ENCODE measurements at regions not wholly inside any gene's neighbourhood (a gene's known extent, or its start where the extent isn't known, plus 50 kb on each side); places are given as distances from the start of the nearest gene placed in this dataset.

DNA sequence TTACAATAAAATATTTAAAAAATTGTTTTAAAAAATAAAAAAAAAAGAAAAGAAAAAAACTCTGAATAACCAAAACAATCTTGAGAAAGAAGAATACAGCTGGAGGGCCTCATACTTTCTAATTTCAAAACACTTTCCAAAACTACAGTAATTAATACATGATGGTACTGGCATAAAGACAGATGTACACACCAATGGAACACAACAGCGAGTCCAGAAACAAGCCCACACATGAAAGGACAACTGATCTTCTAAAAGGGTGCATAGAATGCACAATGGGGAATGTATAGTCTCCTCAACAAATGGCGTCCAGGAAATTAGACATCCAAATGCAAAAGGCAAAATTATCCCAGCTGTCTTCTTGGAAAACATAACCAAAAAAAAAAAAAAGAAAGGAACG, 99.6 kb downstream of the LURAP1L start:
- no peak for DNase-seq

DNA sequence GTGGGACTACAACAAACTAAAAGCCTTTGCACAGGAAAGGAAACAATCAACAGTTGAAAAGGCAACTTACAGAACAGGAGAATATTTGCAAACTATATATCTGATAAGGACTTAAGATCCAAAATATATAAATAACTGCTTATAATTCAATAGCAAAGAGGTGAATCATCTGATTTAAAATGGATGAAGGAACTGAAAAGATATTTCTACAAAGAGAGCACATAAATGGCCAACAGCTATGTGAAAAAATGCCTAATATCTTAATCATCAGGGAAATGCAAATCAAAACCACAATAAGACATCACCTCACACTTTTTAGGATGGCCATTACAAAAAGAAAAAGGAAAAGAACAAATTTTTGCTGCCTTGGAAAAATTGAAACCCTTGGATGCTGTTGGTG, 100.4 kb downstream of the LURAP1L start:
- DNase-seq, result no peak

DNA sequence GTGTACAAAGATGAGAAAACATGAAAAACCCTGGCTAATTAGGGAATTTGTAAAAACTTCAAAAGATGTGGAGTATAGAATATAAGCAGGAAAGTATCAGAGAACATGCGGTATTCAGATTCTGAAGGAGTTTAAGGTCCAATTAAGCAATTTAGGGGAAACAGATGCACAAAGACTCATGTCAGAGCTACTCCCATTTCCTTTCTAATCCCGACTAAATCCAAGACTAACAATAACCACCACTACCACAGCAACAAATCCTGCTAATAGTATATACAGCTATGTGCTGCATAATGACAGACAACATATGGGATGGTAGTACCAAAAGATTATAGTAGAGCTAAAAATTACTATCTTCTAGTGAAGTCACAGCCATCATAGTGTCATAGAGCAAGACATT, 102.1 kb downstream of the LURAP1L start:
- no peak for DNase-seq

DNA sequence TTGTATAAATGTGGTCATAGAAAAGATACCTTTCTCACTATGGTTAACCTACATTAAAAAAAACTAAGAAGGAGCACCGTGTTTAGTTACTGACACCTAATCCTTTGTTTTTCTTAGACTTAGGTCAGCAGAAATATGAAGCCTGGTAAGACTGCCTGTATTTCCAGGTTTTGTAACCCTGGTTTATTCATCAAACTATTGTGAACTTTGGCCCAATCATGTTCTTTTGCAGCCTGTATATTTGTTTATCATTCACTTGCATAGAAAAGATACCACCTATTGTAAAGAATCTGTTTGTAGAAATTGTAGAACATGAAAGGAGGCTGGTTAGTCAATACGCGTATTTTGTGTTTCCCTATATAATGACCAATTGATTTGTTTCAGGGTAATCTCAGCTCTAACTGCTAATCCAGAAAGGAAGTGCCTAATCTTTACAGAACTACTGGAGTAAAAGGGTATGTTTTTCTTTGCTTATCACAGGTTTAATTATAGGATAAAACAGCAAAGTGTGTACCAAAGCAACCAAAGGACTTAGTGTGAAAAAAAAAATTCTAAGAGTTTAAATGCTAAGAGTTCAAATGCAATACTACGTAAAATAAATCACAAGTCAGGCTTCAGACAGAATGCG, 103.6 kb downstream of the LURAP1L start:
- no peak for DNase-seq

DNA sequence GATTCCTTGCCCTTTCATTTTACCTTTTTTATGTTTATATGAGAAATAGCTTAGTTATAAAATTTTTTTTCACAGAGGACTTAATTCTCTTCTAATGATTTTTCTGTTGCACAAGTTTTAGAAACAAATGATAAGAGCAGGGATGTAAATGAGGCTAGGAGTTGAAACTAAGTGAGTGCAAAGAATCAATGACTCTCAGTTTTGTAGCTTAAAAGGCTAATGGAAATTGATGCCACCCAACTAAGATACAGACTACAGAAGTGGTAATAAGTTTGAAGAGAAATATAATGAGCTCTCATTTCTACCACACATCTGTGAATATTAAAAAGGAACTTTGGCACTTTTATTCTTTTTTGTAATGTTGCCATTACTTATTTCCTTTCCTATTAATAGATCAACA, 105.1 kb downstream of the LURAP1L start:
- DNase-seq, result no peak

DNA sequence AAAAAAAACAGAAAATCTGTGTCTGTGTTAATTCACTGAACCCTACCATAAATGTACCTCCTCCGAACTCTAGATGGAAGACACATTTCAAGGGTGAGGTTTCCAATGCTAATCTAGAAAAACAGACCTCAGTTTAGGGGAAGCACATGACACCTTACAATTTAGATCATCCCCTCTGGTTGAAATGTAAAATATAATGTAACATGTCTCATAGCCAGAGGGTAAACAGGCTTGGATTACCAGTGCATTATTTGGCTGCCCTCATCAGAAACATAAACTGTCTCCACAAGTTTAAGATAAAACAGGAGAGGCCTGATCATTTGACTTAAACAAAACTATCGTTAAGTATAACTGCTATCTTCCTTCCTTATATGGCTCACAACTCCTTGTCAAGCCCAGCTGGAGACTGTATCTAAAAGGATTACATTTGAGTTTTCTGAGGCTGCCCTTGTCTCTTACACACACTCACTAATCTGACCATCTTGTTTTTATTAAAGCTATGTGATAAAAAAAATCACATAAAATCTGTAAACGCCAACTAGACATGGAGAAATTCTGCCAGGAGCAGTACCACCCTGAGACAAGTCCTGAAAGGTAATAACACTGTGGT, 105.7 kb downstream of the LURAP1L start:
- peak; percentile 12 for DNase-seq

DNA sequence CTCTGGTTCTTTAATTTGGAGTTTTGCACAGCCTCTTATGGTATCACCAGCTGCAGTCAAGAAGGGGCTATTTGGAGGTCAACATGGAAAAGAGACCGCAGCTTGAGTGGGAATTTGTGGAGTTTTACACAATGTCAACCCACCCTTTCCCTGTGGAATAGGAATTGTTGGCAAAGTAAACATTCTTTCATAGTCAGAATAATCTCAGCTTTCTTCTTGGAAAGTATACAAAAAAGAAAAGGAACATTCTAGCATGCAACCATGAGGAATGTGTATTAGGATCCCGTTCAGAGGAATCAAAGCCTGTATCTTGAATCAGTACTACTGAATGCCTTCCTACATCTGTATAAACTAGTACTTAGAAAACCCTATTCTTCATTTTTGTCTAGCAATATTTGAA, 107.6 kb downstream of the LURAP1L start:
- DNase-seq, result no peak

DNA sequence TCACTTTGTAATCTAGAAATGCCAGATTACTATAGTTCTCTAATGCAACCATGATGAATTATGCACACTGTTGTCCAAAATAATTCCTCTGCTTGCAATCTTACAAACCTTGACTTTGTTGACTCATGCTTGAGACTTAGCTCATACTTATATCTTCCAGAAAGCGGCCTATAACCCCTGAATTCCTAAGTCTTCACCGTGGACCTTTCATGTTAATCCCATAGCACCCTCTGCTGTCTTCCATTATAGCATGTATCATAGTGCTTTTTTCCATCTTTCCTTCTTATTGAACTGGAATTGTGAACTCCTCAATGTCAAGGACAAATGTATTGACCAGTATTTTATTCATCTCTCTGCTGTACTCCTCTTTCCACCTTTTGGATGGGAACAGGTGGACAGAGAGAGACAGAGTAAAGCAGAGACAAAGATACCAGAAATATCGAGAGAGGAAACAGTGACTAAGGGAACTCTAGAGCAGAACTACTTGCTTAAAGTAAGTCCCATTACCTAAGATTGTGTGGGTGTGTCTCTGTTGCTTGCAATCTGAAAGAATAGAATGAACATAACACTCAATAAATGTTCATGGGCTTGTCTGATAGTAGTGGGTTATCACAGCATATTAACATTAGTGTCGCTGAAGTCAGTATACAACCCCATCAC, 110.0 kb downstream of the LURAP1L start:
- peak; percentile 75 for DNase-seq

DNA sequence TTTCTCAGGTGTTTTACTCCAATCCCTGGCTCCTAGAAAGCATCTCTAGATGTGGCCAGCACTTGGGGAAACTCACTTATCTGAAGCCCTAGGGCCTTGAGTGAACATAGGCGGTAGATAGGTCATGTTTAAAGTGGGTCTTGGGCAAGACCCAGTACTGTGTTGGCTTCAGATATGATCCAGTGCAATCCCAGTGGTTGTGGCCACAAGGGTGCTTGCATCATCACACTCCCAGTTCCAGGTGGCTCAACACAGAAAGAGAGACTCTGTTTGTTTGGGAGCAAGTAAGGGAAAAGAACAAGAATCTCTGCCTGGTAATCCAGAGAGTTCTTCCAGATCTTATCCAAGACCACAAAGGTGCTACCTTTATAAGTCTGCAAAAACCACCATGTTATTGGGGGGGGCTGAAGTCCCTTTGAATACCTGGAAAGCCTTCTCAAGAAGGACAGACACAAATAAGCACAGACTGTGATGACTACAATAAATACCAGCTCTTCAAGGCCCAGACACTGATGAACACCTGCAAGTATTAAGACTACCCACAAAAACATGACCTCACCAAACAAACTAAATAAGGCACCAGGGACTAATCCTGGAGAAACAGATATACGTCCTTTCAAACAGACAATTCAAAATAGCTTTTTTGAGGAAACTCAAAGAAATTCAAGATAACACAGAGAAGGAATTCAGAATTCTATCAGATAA, 114.7 kb downstream of the LURAP1L start:
- DNase-seq, result no peak

DNA sequence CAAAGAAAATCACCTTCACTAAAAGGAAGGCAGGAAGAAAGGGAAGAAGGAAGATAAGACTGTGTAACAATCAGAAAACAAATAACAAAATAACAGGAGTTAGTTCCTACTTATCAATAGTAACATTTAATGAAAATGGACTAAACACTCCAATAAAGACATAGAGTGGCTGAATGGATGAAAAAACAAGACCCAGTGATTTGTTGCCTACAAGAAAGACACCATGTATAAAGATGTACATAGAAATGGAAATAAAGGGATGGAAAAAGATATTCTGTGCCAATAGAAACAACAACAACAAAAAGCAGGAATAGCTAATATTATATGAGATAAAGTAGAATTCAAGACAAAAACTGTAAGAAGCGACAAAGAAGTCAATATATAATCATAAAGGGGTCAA, 116.8 kb downstream of the LURAP1L start:
- no peak for DNase-seq

DNA sequence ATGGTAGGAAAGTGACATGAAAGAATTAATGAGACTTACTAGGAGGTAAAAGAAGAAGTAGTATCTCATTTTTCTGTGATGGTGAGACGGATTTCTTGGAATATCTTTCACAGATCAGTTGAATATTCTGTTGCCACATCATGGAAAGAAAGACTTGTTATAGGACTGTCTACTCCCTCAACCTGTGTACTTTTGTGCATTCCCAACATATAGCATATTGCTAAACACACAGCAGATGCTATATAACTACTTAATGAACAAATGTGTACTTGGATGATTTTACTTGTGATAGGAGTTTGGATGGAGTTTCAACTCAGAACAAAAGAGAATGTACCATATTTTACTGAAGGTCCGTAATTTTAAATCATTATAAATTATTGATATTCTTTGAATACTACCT, 128.5 kb downstream of the LURAP1L start:
- no peak for DNase-seq

DNA sequence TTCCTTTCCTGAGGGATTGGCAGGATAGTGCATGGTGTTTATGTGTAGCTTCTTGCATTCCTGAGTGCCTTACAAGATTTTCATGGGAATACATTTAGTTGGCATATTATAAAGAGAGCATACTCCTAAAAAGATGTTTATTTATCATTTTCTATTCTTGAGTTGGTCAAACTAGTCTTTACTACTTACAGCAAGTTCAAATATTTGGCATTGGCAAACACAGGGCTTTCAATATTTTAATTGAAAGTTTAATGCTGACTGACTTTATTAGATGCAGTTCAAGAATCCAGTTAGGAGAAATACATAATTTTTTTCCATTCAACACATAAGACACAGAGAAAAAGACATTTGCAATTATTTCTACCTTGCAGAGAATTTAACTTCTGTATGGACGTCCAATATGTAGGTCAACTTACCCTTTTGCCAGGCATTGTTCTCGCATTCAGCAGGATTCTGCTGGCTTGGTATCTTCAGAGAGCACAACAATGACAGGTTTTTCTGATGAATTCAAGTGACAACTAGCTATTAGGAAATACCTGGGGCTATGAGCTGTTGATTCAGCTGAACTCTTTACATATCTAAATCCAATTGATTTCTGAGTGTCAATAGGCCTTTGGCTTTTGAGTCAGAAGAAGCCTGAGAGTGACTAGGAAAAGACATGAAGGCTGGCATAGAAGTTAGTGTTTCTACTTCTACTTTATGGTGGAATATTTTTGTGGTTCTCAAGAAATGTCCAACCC, 129.6 kb downstream of the LURAP1L start:
- no peak for DNase-seq

DNA sequence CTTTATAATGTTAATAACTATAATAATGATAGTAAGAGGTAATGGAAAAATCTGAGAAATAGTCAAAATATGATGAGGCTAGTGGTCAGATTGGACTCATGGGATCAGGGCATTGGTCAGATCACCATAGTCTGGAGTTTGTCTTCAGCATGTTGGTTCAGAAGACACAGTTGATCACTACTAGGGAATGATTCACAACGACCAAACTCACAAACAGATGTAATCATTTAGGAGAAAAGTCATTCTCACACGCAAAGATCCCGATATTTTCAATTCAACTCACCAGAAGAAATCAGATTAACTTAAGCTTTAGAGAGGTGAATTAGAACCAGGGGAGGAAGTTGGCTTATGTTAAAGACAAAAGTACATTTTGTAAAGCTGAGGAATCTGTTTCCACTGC, 131.8 kb downstream of the LURAP1L start:
- DNase-seq, result no peak

DNA sequence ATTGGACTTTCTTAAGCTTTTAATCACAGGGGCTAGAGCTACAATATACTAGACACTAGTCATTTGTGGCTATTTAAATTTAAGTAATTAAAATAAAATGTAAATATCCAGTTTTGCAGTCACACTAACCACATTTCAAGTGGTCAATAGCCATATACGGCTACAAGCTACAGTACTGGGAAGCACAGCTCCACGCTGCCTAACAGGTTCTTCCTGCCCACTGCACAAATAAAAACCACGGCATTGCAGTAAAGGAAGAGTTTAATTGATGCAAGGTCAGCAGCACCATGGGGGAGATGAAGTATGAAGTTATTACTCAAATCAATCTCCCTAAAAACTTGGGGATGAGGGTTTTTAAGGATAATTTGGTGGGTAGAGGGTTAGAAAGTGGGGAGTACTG, 134.1 kb downstream of the LURAP1L start:
- DNase-seq, result no peak

DNA sequence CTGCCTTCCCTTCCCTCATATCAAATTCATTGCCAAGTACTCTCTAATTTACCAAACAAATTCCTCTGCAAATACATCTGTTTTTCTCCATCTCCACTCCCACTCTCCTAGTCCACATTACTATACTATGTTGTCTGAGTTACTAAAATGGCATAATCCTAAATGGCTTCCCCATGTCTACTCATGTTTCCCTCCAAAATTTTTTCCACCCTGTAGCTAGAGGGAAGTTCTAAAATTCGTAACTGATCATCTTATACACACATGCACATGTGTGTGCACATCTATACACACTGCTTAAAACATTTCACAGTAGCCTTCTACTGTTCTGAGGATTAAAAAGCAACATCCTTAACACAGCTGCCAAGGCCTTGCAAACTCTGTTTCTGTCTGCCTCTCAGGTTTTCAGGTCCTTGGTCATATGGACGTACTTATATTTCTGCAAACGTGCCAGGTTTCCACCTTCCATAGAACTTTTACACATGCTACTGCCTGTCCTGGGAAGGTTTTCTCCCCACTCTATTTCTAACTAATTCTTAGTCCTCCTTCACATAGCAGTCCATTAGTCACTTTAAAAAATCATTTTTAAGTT, 140.6 kb downstream of the LURAP1L start:
- no peak for DNase-seq

DNA sequence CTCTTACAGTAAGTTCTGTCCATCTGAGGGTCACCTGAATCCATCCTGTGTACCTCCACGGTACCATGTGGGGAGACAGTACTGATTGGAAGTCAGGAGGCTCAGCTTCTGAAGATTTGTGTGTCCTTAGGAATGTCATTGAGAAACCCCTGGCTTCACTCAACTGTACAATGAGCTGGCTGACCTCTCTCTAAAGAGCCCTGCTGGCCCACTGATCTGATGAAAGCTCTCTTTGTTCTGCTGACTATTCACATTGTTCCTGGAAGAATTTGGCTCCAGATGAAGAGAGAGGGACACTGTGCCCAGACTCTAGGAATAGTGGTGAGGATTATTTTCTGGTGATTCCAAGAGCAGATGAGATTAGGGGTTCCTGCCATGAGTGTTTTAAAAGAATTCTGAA, 141.2 kb downstream of the LURAP1L start:
- no peak for DNase-seq

DNA sequence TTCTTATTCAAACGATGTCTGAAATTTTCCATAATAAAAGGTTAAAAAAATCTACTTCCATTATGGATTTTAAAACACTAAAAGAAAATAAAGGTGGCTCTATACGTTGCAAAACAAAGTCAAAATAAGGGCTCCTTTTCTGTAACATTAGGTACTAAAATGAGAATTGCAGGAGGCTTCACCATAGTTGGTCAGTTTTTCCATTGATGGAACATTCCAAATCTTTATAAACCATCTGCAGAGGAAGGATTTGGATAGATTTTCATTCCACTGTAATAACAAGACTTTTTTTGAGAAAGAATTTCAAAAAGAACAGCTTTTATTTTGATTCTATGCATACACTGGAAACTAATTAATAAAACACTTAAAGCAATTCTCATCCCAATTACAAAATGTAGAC, 145.6 kb downstream of the LURAP1L start:
- DNase-seq, result no peak

DNA sequence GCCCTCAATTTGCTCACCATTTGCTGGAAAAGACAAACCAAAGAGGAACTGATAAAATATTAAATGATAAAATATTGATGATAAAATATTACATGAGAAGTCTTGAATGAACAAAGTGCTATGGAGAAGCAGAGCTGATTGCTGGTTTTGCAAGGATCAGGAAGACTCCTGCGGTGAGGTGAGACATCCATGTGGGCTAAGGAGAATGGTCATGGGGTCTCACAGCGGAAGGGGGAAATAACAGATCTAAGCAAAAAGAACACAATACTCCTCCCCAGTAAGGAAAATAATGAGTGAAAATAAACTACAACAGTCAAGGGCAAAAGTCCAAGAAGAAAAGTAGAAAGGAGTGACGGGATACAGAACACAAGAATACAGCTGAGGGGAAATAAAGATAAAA, 146.8 kb downstream of the LURAP1L start:
- no peak for DNase-seq

DNA sequence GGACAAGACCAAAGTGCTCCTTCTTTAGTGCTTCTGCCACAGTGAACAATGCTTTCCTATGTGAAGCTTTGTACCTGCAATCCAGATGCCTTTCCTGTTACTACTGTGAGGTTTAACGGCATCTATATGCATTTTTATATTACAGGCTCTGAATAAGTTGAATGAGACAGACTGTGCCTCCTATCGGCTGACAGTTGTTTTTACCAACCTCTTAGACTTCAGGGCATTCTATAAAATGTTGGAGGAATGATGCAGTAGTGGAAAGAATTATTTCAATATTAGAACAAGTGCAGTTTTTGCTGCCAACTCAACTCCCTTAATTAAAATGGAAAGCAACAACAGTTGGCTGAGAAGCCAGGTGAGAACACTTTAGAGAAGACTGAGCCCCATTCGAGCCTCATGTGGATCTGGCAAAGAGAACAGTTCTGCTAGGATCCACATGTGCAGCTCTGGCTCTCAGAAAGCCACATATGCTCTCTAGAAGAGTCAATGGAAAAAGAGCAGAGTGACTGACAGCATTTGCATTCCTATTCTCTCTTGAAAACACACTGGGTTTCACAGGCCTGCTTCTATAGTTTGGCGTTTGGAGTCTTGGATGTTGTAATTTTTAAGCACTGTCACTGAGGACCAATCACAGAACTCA, 147.5 kb downstream of the LURAP1L start:
- DNase-seq, result no peak

DNA sequence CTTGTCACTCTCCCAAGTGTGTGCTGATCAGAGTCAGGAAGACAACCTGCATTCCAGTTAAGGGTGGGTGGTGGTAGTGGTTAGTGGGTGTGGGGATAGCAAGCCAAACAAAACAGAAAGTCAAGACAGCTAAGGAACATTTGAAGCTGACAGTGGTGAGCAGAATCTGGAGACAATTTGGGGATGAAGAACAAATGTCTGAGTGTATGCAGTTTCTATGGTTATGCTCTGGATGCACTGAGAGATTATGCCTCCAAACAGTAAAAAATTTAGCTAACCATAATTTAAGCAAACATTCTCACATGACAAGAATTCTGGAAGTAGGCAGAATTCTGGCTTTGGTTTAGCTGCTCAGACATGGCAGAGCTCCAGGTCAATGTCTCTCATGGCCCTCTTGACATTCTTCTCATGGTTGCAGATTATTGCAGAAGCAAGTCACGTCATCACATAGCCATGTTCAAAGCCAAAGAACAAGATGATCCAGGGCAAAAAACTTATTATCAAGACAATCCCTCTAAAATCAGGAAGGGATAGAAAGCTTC, 148.7 kb downstream of the LURAP1L start:
- DNase-seq, result peak; percentile 31

DNA sequence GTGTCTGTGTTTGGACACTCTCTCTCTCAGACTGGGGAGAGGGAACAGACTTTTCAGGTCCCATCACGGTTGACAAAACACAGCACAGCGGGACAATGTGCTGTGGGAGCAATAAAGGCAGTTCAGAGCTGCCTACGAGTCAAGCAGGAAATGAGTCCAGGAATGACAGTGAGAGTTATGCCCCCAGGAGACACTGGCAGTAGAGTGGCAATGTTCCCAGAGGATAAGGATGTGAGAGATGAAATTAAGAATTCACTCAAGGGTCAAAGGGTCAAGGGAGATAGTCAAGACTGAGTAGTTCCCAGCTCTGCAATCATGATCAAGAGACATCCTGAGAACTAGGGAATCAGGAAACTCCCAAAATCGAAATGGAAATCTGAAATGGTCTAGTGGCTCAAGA, 156.1 kb downstream of the LURAP1L start:
- DNase-seq, result no peak

DNA sequence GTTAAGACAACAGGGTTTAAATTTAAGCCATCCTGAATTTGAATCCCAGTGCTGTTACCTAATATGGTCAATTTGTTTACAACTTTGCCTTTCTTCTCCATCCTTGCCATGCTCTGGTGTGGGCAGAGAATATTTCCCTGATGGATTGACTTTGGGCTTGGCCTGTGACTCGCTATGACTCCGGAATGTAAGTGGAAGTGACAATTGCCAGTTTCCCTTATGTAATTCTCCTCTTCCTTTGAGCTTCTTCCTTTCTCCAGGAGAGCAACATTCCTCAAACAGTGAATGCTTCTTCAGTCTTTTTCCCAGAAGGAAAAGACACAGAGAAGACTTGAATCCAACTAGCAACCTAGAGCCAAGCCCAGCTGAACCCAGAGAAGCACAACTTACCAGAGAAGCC, 159.1 kb downstream of the LURAP1L start:
- no peak for DNase-seq

Measured in NCI-H446 treated with DMSO at 0.1 percent for 48 hours (cell line).